ENCODE measurements at regions not wholly inside any gene's neighbourhood (a gene's known extent, or its start where the extent isn't known, plus 50 kb on each side); places are given as distances from the start of the nearest gene placed in this dataset.

DNA sequence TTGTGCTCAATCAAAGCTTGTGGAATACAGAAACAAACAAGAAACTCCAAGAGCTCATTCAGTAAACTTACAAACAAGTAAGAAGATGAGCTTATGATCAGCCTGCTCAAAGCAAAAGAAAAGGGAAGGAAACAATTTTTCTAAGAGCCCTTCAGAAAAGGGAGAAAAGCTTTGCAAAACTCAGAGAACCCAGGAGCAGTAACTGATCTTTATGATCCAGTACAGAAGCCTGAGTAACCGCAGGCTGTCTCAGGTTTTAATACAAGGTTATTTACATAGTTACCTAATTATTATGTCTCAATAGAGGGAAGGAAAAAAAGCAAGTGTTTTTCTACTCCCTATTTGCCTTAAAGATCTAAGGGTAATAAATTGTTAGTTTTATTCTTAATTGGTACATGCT is 226.5 kb downstream of the MAFB start:
- no peak for TF ChIP-seq ELF4 (CRISPR knock-in tag; IDR thresholded peaks at IDR 0.05; ENCODE audit: low read depth)
- no peak for TF ChIP-seq ZNF512 (CRISPR knock-in tag; IDR thresholded peaks at IDR 0.05; ENCODE audit: borderline replicate concordance)
- TF ChIP-seq HMGXB4 (CRISPR knock-in tag; IDR thresholded peaks at IDR 0.05): no peak
- TF ChIP-seq, protein P1, sequence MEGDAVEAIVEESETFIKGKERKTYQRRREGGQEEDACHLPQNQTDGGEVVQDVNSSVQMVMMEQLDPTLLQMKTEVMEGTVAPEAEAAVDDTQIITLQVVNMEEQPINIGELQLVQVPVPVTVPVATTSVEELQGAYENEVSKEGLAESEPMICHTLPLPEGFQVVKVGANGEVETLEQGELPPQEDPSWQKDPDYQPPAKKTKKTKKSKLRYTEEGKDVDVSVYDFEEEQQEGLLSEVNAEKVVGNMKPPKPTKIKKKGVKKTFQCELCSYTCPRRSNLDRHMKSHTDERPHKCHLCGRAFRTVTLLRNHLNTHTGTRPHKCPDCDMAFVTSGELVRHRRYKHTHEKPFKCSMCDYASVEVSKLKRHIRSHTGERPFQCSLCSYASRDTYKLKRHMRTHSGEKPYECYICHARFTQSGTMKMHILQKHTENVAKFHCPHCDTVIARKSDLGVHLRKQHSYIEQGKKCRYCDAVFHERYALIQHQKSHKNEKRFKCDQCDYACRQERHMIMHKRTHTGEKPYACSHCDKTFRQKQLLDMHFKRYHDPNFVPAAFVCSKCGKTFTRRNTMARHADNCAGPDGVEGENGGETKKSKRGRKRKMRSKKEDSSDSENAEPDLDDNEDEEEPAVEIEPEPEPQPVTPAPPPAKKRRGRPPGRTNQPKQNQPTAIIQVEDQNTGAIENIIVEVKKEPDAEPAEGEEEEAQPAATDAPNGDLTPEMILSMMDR (IDR thresholded peaks at IDR 0.05): no peak
- no peak for TF ChIP-seq PREB (CRISPR knock-in tag; IDR thresholded peaks at IDR 0.05; ENCODE audit: borderline replicate concordance)
- no peak for TF ChIP-seq ZBTB43 (CRISPR knock-in tag; IDR thresholded peaks at IDR 0.05)
- TF ChIP-seq ERG (CRISPR knock-in tag; IDR thresholded peaks at IDR 0.05): no peak
- TF ChIP-seq, protein P2, sequence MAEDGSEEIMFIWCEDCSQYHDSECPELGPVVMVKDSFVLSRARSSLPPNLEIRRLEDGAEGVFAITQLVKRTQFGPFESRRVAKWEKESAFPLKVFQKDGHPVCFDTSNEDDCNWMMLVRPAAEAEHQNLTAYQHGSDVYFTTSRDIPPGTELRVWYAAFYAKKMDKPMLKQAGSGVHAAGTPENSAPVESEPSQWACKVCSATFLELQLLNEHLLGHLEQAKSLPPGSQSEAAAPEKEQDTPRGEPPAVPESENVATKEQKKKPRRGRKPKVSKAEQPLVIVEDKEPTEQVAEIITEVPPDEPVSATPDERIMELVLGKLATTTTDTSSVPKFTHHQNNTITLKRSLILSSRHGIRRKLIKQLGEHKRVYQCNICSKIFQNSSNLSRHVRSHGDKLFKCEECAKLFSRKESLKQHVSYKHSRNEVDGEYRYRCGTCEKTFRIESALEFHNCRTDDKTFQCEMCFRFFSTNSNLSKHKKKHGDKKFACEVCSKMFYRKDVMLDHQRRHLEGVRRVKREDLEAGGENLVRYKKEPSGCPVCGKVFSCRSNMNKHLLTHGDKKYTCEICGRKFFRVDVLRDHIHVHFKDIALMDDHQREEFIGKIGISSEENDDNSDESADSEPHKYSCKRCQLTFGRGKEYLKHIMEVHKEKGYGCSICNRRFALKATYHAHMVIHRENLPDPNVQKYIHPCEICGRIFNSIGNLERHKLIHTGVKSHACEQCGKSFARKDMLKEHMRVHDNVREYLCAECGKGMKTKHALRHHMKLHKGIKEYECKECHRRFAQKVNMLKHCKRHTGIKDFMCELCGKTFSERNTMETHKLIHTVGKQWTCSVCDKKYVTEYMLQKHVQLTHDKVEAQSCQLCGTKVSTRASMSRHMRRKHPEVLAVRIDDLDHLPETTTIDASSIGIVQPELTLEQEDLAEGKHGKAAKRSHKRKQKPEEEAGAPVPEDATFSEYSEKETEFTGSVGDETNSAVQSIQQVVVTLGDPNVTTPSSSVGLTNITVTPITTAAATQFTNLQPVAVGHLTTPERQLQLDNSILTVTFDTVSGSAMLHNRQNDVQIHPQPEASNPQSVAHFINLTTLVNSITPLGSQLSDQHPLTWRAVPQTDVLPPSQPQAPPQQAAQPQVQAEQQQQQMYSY (CRISPR knock-in tag; IDR thresholded peaks at IDR 0.05): no peak
- no peak for TF ChIP-seq NFYB (CRISPR knock-in tag; conservative IDR thresholded peaks at IDR 0.05; ENCODE audit: low read depth)
- no peak for TF ChIP-seq TEAD1 (CRISPR knock-in tag; IDR thresholded peaks at IDR 0.05)
- TF ChIP-seq ZBTB21 (CRISPR knock-in tag; IDR thresholded peaks at IDR 0.05; ENCODE audit: borderline replicate concordance): no peak
- no peak for TF ChIP-seq SMAD3 (CRISPR knock-in tag; IDR thresholded peaks at IDR 0.05; ENCODE audit: borderline replicate concordance)

All from WTC11 (cell line).